ENCODE measurements at regions not wholly inside any gene's neighbourhood (a gene's known extent, or its start where the extent isn't known, plus 50 kb on each side); places are given as distances from the start of the nearest gene placed in this dataset.

GRCh38 chr6:120785459-120786086 is 548.7 kb downstream of the TBC1D32 start:
- no peak overlapping the region for H2AFZ ChIP-seq (ENCODE audit: low read length)
- DNase-seq = no peak

More at GRCh38 chr6:120785459-120786086, 548.7 kb downstream of the TBC1D32 start:
- no CpG with 5 or more reads among the region's 7 CpGs for WGBS (ENCODE audit: extremely low coverage, insufficient read length, low lambda C conversion rate)
- Histone ChIP-seq H2BK12ac (ENCODE audit: insufficient read length, low read depth, low read length) (no peak overlapping the region), H3K23ac (ENCODE audit: insufficient read length, low read depth, low read length) (no peak overlapping the region), H2BK20ac (ENCODE audit: low read depth, low read length, poor library complexity, severe bottlenecking) (no peak overlapping the region), H3K23me2 (ENCODE audit: insufficient read length, low read depth, low read length, poor library complexity, severe bottlenecking) (no peaks in the 10 kb centered on the region), H3K79me2 (ENCODE audit: insufficient read depth, low read length) (no peaks in the 10 kb centered on the region), H3K9ac (ENCODE audit: extremely low read depth, insufficient read length, low read length) (no peak overlapping the region), H2BK120ac (ENCODE audit: low read depth, low read length, poor library complexity, severe bottlenecking) (no peak overlapping the region), H3K56ac (ENCODE audit: insufficient read length, low read depth, low read length) (no peak overlapping the region), H3K4me1 (ENCODE audit: insufficient read depth, low read length) (no peaks in the 10 kb centered on the region), H3K4me2 (ENCODE audit: insufficient read depth, insufficient read length, low read length) (no peak overlapping the region), H2AK5ac (ENCODE audit: insufficient read length, low read length) (no peak overlapping the region), H2BK5ac (ENCODE audit: insufficient read length, low read length) (no peak overlapping the region), H3K14ac (ENCODE audit: insufficient read depth, low read length) (no peak overlapping the region), H2BK15ac (ENCODE audit: low read depth, low read length) (no peak overlapping the region), H3T11ph (ENCODE audit: low read length) (no peak overlapping the region), H3K18ac (ENCODE audit: insufficient read length, low read depth, low read length) (no peak overlapping the region), H4K91ac (ENCODE audit: insufficient read length, low read depth, low read length) (no peak overlapping the region), H3K4ac (ENCODE audit: low read depth, low read length) (no peak overlapping the region), H3K27me3 (ENCODE audit: insufficient read depth, low read length) (no peaks in the 10 kb centered on the region), H4K5ac (ENCODE audit: insufficient read length, low read depth, low read length) (no peak overlapping the region), H4K8ac (replicated peaks; ENCODE audit: insufficient read length, low read depth, low read length) (no peak overlapping the region), H3K27ac (ENCODE audit: insufficient read length, low read depth, low read length) (no peak overlapping the region), H4K20me1 (ENCODE audit: control insufficient read depth, insufficient read depth, insufficient read length) (no peaks in the 10 kb centered on the region), H3K9me3 (ENCODE audit: control insufficient read depth, low read depth, low read length) (no peaks in the 10 kb centered on the region), H3K79me1 (ENCODE audit: insufficient read depth, low read depth, low read length, poor library complexity, severe bottlenecking) (no peaks in the 10 kb centered on the region)
- Mint-ChIP-seq H3K4me3 (no peak overlapping the region), H3K4me1 (no peaks in the 10 kb centered on the region), H3K27ac (no peak overlapping the region), H3K36me3 (ENCODE audit: insufficient read depth in 1 of 3, low read depth in 3 of 3) (no peaks in the 10 kb centered on the region), H3K9me3 (no peaks in the 10 kb centered on the region), H3K27me3 (ENCODE audit: low read depth) (no peaks in the 10 kb centered on the region)
- no peak for TF ChIP-seq CTCF (conservative IDR thresholded peaks at IDR 0.05)

Data from H9 (cell line).